ENCODE measurements at regions not wholly inside any gene's neighbourhood (a gene's known extent, or its start where the extent isn't known, plus 50 kb on each side); places are given as distances from the start of the nearest gene placed in this dataset.
A peak's percentile ranks its signal among the peaks of the same experiment; 100 is the strongest.

DNA sequence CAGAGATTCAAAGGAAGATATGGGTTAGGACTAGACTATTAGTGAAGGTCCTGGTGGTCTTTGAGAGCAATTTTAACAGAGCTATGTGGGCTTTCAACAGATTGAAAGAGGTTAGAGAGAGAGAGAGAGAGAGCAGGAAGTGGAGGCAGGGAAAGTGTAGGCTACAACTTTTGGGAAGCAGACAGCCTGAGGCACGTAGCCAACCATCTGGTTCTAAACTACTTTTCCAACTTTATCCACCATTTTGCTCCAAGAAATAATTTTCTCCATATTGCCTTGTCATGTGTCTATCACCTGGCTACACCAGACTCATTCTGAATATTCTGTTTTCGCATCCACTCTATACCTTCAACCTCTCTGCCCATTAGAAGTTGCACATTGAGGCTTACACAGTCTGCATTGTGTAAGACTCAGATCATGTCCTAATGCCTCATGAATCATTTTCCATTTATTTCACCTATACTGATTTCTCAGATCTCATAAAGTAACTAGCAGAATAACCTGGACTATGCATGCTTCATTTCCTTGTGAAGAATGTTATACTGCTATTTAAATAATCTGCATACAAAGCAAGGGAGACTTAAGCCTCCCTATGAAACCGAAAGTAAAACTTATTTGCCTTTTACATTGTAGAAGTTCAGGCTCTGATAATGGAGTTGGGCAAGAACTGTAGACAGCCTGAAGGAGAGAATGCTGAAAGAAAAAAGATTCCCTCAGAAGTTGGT lies 235.6 kb downstream of the ELAVL2 start:
- DNase-seq (ENCODE audit: low spot score) = no peak

DNA sequence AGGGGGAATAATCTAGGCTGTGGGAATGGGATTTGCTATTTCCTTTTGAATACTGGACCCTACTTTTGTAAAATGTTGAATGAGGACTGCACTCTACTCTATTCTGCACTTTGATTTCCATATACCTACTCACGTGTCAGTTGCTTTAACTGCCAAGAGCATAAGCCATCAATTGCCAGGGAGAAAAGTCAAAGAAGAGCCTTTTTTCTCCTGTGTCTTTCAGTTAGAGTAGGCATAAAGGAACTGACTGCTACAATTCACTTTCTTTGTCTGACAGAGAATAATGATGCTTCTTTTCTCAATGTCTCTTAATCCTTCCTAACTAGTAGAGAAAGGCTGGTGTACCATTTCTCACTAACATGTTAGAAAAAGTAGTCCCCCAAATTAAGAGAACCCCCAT lies 231.6 kb downstream of the ELAVL2 start:
- DNase-seq (ENCODE audit: low spot score) = no peak

DNA sequence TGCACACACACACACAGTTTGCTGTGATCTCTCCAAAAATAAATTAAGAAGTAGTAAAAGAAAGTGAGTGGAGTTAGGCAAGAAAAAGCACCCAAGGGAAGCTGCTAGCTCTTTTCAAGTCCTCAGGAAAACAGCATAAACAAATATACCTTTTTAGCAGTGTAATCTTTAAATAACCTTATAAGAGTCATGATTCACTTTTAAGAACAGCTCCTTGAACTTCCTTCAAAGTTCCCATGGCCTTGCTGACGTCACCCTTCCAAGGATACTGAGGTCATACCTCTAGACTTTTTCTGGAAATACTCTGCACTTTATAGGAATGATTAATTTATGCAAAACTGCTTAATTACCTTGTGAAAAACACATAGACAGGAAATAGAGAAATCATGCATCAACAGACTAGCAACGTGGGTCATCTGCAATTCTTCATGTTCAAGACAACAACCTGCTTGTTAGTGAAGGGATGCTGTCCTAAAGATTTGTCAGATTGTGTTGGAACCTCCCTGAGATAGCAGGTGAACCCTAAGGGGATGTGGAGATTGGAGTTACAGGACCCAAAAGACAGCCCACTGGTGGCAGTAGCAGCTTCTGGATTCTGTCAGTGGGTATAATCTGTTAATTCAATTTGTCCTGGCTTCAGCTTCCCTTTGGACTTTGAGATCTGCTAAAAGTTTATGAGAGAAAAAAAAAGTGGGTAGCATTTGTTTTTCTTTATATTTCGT lies 229.0 kb downstream of the ELAVL2 start:
- DNase-seq (ENCODE audit: low spot score) = no peak

DNA sequence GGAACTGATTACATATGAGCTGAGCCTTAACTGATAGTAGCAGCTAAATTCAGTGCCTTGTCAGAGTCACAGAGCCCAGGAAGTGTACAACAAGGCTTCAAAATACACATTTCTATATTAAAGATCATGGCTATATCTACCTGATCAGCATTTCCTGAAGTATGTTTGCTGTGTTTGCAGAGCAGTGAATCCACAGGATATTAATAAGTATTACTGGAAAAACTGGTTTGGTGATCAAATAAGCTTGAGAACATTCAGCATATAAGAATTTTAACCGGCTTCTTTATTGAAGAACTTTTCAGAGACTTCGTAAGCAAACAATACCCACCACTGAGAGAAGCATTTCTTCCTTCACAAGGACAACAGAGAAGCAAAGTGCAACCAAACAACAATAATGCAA lies 227.0 kb downstream of the ELAVL2 start:
- no peak for DNase-seq (ENCODE audit: low spot score)

DNA sequence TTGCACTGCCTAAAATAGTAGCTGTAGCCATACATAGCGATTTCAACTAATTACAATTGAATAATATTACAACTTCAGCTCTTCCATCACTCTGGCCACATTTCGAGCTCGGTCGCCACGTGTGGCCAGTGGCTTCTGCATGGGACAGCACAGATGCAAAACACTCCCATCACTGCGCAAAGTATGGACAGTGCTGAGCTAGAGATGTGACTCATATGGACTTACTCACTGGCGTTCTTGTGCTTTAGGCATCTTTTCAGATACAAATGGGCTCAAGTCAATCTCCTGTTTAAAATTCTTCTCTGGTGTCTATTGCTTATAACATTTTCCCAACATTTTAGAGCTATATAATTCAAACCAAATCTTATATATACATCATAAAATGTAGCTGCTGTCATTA lies 222.7 kb downstream of the ELAVL2 start:
- DNase-seq (ENCODE audit: low spot score) = no peak

DNA sequence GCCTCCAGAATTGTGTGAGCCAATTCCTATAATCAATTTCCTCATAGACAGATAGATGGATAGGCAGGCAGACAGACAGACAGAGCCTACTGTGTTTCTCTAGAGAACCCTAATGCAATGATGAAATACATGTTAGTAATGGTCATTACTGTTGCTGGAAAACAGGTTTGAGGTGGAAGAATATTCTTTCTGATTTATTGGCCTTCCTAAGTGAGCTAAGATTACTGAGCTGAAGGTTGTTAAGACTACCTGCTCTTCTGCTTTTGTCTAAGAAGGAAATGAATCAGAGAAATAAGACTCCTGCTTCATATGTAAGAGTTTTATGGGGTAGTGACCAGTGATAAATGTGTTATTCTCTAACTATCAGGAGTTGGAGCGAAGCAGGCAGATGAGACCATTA lies 219.9 kb downstream of the ELAVL2 start:
- DNase-seq (ENCODE audit: low spot score) = no peak

DNA sequence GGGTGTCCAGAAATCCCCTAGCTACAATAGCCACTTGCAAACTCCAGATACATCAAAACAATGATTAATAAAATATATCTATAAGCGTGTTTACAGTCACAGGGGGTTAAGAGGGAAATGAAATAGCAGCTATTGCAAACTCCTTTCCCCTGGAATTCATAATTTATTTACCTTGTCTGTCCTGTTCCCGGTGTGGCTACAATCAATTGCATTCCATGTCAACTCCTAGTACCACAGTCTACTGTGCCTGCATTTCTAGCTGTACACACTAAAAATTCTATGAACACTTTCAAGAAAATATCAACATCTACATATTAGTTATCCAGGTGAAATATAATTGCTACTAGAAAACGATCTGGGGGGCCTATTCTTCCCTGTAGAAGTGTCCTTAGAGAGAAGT lies 217.6 kb downstream of the ELAVL2 start:
- no peak for DNase-seq (ENCODE audit: low spot score)

DNA sequence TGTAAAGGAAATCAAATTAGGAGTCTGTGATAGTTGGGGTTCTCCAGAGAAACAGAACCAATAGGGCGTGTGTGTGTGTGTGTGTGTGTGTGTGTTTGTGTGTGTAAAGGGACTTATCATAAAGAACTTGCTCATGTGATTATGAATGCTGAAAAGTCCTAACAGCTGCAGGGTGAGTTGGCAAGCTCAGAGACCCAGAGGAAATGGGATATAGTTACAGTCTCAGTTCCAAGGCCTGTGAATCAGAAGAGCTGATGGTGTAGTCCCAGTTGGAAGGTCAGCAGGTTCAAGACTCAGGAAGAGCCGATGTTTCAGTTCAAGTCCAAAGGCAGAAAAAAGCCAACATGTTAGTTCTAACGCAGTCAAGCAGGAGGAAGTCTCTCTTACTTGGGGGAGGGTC lies 214.2 kb downstream of the ELAVL2 start:
- no peak for DNase-seq (ENCODE audit: low spot score)

DNA sequence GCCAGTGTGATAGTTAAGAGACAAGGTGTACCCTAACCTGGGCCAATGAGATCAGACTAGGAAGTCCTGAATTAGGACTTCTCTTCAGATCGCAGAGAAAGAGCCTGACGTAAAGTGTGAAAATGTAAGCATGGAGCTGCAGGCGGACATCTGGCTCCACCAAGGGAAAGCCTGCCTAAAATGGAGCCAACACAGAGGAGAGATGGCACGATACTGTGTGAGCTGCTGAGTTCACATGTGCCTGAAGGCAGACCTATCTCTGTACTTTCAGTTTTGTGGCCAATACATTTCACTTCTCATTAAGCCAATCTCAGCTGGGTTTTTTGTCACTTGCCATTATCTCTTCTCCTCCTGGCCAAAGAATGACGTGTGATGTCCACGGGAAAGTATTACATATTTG lies 210.5 kb downstream of the ELAVL2 start:
- no peak for DNase-seq (ENCODE audit: low spot score)

DNA sequence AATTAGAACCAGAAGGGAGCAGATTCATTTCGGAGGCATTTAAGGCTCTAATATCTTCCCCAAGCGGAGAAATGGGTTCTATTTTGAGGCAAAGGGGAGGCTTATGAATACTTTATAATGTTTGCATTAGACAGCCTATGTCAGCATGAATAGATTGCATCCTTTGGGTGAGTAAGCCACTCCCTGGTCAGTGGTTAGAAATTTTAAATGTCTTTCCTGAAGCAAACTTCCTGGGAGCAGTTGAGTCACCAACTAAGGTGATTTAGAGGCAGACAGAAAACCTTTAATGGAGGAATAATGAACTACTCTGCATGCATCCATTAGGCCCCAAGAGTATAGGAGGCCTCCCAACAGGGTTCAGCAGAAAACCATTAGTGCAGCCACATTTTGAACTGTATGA lies 204.9 kb downstream of the ELAVL2 start:
- peak; percentile 12 for DNase-seq (ENCODE audit: low spot score)

DNA sequence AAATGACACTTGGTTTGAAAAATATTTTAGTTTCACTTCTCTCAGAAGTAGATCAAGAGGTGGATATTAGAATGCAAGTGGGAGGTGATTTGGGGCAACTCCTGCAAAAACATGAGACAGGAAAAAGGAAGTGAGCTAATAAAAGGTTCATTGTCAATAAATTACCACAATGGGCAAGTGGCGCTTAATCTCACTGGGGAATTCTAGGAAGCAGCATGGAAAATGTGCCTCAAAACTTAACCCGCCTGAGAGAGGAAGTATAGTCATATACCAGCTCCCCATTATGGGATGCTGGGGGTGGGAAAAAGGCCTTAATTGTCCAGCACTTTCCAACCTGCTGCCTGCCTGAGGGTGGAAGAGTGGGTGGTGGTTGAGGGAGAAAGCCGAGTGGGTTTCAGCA lies 204.1 kb downstream of the ELAVL2 start:
- DNase-seq (ENCODE audit: low spot score) = no peak

DNA sequence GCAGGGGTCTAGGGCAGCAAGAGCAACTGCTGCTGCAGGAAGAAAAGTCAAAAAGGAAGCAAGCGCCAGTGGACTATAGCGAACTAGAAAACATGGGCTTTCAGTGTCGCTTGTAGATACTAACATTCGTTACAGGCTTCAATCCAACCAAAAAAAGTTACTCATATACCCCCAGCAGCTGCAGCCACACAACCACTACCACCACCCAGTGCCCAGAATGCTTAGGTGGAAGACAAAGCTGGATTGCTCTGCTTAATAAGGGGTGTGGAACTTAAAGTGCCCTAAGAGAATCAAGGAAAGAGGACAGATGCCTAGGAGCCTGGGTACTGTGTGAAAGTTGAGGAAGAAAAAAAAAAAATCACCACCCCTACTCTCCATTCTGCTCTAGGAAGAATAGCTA lies 203.6 kb downstream of the ELAVL2 start:
- no peak for DNase-seq (ENCODE audit: low spot score)

DNA sequence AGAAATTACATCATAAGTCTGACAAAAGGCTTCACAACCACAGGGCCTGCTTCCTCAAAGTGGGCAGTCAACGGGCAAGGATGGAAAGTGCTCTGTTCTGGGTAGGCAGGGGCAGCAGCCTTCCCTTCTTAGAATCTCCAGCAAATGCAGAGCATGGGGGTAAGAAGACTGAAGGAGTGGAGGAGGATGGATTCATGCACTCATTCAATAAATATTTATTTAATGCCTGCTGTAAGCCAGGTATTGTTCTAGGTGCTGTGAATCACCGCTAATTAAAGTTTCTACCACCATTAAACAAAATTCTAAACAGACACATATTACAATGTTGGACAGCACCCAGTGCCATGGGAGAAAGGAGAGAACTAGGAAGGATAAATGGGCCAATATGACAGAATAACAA lies 195.6 kb downstream of the ELAVL2 start:
- DNase-seq (ENCODE audit: low spot score) = no peak

DNA sequence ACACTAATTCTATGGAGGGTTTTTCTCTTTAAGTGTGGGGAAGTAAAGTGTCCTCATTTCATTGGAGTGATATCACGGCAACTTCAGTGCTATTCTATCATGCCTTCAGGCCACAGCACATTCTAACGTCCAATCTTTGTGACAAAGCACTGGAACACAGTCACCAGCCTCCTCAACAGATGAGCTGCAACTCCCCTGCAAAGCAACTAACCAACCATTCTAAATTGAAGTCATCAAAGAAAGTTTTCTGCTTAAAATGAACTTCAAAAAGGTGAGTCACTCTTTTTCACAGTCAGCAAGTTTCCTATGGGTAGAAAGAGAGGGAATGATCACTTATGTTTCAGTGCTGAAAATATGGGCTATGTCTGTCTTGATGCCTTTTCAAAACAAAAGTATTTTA lies 190.8 kb downstream of the ELAVL2 start:
- no peak for DNase-seq (ENCODE audit: low spot score)

DNA sequence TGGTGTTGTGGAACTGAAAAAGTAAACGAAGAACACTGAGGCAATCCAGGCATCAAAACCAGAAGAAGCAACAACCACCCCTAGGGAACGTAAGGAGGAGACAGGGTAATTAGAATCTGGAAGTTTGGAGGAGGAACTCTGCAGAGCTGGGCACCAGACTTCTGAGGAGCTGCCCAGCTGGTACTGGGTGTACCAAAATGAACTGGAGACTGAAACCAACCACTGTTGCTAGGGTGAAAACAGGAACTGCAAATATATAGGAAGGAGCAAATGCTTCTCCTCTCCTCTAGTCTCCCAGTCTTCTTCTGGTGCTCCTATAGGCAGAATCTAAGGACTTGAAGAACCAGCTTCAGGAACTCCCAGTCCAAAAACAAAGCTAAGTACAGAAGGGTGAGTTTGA lies 189.8 kb downstream of the ELAVL2 start:
- no peak for DNase-seq (ENCODE audit: low spot score)

DNA sequence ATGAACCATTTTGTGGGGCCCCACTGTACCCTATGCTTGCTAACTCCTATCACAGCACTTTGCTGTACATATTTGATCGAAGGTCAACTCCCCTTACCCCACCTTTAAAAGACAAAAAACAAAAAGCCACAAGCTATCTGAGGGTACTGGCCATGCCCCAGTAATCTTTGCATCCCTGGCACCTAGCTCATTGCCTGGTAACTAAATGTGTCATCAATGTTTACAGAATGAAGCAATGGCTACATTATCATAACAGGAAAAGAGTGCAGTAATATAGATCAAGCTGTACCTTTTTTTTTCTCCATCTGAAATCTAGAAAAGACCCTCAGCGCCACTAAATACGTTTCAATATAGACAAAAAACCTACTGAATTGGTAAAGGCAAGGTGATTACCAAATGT lies 188.0 kb downstream of the ELAVL2 start:
- no peak for DNase-seq (ENCODE audit: low spot score)

DNA sequence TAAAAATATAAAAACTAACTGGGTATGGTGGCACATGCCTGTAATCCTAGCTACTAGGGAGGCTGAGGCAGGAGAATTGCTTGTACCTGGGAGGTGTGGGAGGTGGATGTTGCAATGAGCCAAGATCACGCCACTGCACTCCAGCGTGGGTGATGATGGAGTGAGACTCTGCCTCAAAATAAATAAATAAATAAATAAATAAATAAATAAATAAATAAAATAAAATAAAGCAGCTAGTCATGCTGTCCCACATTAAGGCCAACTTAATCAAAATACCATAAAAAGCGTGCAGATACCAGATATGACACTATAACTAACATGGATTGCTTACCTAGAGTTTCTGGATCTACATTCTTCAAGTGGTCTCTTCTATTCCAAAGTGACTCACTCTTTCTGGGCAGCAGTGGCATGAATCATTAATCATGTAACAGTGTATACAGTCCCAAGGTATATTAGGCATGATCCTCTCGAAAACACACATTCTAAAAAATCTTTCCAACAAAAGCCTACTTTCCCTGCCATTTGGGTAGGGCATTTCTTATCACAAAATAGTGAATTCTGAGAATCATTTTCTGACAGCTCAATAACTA lies 187.1 kb downstream of the ELAVL2 start:
- no peak for DNase-seq (ENCODE audit: low spot score)

Measured in SW480 (cell line).